Keratinocyte (primary cell): ENCODE measurements at regions not wholly inside any gene's neighbourhood (a gene's known extent, or its start where the extent isn't known, plus 50 kb on each side); places are given as distances from the start of the nearest gene placed in this dataset.

Source experiments
- DNase-seq: peaks from one replicate; pipeline ENCODE4 v3.0.0-alpha.2; 2011; ENCODE audit warnings: low read depth, missing footprints, low spot score
- FAIRE-seq: peaks from 2 replicates; lab custom pipeline; 2011; peaks lifted over from hg19 to GRCh38; lab: Jason Lieb, UNC
- H2AFZ ChIP-seq: 2 replicates; pipeline ENCODE4 v1.6.0; 2012; ENCODE audit warnings: low read length, control low read depth, inconsistent platforms; ENCODE audit not compliant: control insufficient read depth
- H3K27ac ChIP-seq: 2 replicates; pipeline ENCODE4 v1.5.1; 2011; ENCODE audit warnings: low read length; ENCODE audit not compliant: control insufficient read depth, insufficient read depth
- H3K27me3 ChIP-seq: 3 replicates; pipeline ENCODE4 v1.6.0; 2011; ENCODE audit warnings: low read length; ENCODE audit not compliant: control insufficient read depth, insufficient read depth; ENCODE audit errors: extremely low read depth
- H3K36me3 ChIP-seq, 2 experiments: 2 replicates in 1 of 2; 3 replicates in 1 of 2; pipeline ENCODE4 v1.5.1; 2011; ENCODE audit warnings: low read length in 2 of 2, mild to moderate bottlenecking in 1 of 2; ENCODE audit not compliant: control insufficient read depth in 2 of 2, insufficient read depth in 2 of 2; ENCODE audit errors: extremely low read depth in 1 of 2
- H3K4me1 ChIP-seq: 3 replicates; pipeline ENCODE4 v1.5.1; 2011; ENCODE audit warnings: low read length; ENCODE audit not compliant: control insufficient read depth, insufficient read depth; ENCODE audit errors: extremely low read depth
- H3K4me2 ChIP-seq: 3 replicates; pipeline ENCODE4 v1.6.0; 2011; ENCODE audit warnings: low read depth, low read length; ENCODE audit not compliant: control insufficient read depth, insufficient read depth; ENCODE audit errors: extremely low read depth
- H3K4me3 ChIP-seq, 3 experiments: fragments of 200-600 bp in 1 of 3; sonication (generic) in 1 of 3; 2 replicates in 2 of 3; 3 replicates in 1 of 3; pipeline ENCODE4 v1.5.1; 2011 to 2016; ENCODE audit warnings: low read length in 3 of 3, mild to moderate bottlenecking in 3 of 3, control low read depth in 2 of 3, inconsistent platforms in 1 of 3, low read depth in 1 of 3, mixed read lengths in 1 of 3, mixed run types in 1 of 3, moderate library complexity in 1 of 3; ENCODE audit not compliant: control insufficient read depth in 2 of 3, insufficient read depth in 2 of 3; ENCODE audit errors: extremely low read depth in 1 of 3
- H3K79me2 ChIP-seq: 2 replicates; pipeline ENCODE4 v1.6.0; 2012; ENCODE audit warnings: low read length; ENCODE audit not compliant: control insufficient read depth, insufficient read depth
- H3K9ac ChIP-seq: 3 replicates; pipeline ENCODE4 v1.6.0; 2011; ENCODE audit warnings: low read length; ENCODE audit not compliant: control insufficient read depth, insufficient read depth; ENCODE audit errors: extremely low read depth
- H3K9me1 ChIP-seq: 3 replicates; pipeline ENCODE4 v1.6.0; 2011; ENCODE audit warnings: low read length; ENCODE audit not compliant: control insufficient read depth, insufficient read depth; ENCODE audit errors: extremely low read depth
- H3K9me3 ChIP-seq: 2 replicates; pipeline ENCODE4 v1.5.1; 2012; ENCODE audit warnings: low read depth, low read length; ENCODE audit not compliant: control insufficient read depth
- H4K20me1 ChIP-seq: 3 replicates; pipeline ENCODE4 v1.6.0; 2011; ENCODE audit warnings: low read length; ENCODE audit not compliant: control insufficient read depth, insufficient read depth; ENCODE audit errors: extremely low read depth
- CTCF ChIP-seq, 3 experiments: IDR thresholded peaks in 1 of 3; conservative IDR thresholded peaks in 1 of 3; optimal IDR thresholded peaks in 1 of 3; 2 replicates in 2 of 3; 3 replicates in 1 of 3; pipeline versions ENCODE3 to v1.5.1; 2011; ENCODE audit warnings: low read length in 3 of 3, mild to moderate bottlenecking in 3 of 3, moderate library complexity in 2 of 3, control low read depth in 1 of 3, inconsistent platforms in 1 of 3; ENCODE audit not compliant: insufficient read depth in 2 of 3; ENCODE audit errors: extremely low read depth in 1 of 3
- EZH2 ChIP-seq: IDR thresholded peaks from one replicate; pipeline ENCODE4 v1.6.1; 2012; ENCODE audit warnings: inconsistent platforms, mild to moderate bottlenecking, low read length, moderate library complexity
- dilution Hi-C: fragments of 300-500 bp; cut with MboI; formaldehyde crosslinking; loops from one replicate; pipeline ENCODE4 v1.7.0; 2020; ENCODE audit warnings: low sequenced_read_pairs; ENCODE audit not compliant: extremely low pct_ligation_motif_present

- Histone ChIP-seq H3K79me2 (no peaks in the 10 kb centered on the region), H2AFZ (no peak overlapping the region), H3K4me1 (no peaks in the 10 kb centered on the region), H3K9me3 (no peaks in the 10 kb centered on the region), H4K20me1 (no peaks in the 10 kb centered on the region), H3K9me1 (no peaks in the 10 kb centered on the region), H3K27me3 (no peaks in the 10 kb centered on the region), H3K4me3 (no peak overlapping the region), H3K36me3 (no peaks in the 10 kb centered on the region), H3K27ac (no peak overlapping the region), H3K4me2 (no peak overlapping the region), H3K9ac (no peak overlapping the region)
- FAIRE-seq (no peak), DNase-seq (no peak)
- dilution Hi-C loops, result no loop called here
- TF ChIP-seq EZH2 (no peak), CTCF (optimal IDR thresholded peaks at IDR 0.05 in 1 of 3, IDR thresholded peaks at IDR 0.05 in 1 of 3, conservative IDR thresholded peaks at IDR 0.05 in 1 of 3; ENCODE audit: extremely low read depth in 1 of 3, insufficient read depth in 2 of 3, low read length in 3 of 3) (no peak)
These were observed 440.4 kb downstream of the EPM2A start for GRCh38 chr6:145294942-145295341.

GRCh38 chr6:145295746-145296145 lies 439.6 kb downstream of the EPM2A start:
- no peaks in the 10 kb centered on the region for H3K36me3 ChIP-seq
- TF ChIP-seq EZH2 (no peak), CTCF (optimal IDR thresholded peaks at IDR 0.05 in 1 of 3, IDR thresholded peaks at IDR 0.05 in 1 of 3, conservative IDR thresholded peaks at IDR 0.05 in 1 of 3; ENCODE audit: extremely low read depth in 1 of 3, insufficient read depth in 2 of 3, low read length in 3 of 3) (no peak)
- H3K9me3 ChIP-seq, result no peaks in the 10 kb centered on the region
- H3K4me1 ChIP-seq, result no peaks in the 10 kb centered on the region
- H3K9me1 ChIP-seq, result no peaks in the 10 kb centered on the region
- no peak overlapping the region for H3K4me3 ChIP-seq
- DNase-seq (no peak), FAIRE-seq (no peak)
- no peaks in the 10 kb centered on the region for H4K20me1 ChIP-seq
- H3K27ac ChIP-seq, result no peak overlapping the region
- H3K9ac ChIP-seq, result no peak overlapping the region
- no peak overlapping the region for H3K4me2 ChIP-seq
- dilution Hi-C loops, result no loop called here
- no peaks in the 10 kb centered on the region for H3K79me2 ChIP-seq
- H3K27me3 ChIP-seq, result no peaks in the 10 kb centered on the region
- H2AFZ ChIP-seq, result no peak overlapping the region
